ENCODE measurements at regions not wholly inside any gene's neighbourhood (a gene's known extent, or its start where the extent isn't known, plus 50 kb on each side); places are given as distances from the start of the nearest gene placed in this dataset.

GRCh38 chrX:107565015-107565414, 63.3 kb upstream of the PRPS1 start:
- Histone ChIP-seq H2AFZ (ENCODE audit: insufficient read depth, low read length, poor library complexity) (no peak overlapping the region), H2BK120ac (ENCODE audit: insufficient read depth, low read length, poor library complexity) (peak overlapping the region; percentile 85), H3K4me1 (ENCODE audit: control insufficient read depth in 1 of 2, insufficient read depth in 2 of 2, low read length in 2 of 2) (peaks cover 39% of the 10 kb centered on the region in 2 experiments), H2BK12ac (ENCODE audit: low read length) (peak overlapping the region; percentile 85), H3K4me2 (ENCODE audit: low read length) (no peak overlapping the region), H3K18ac (ENCODE audit: low read length) (peak overlapping the region; percentile 47), H4K8ac (ENCODE audit: low read depth, low read length) (no peak overlapping the region), H3K14ac (ENCODE audit: low read length) (peak overlapping the region; percentile 37), H3K79me1 (ENCODE audit: low read length) (peaks cover 22% of the 10 kb centered on the region), H3K27ac (ENCODE audit: low read depth, low read length) (no peak overlapping the region), H3K27me3 (ENCODE audit: insufficient read depth, low read length) (no peaks in the 10 kb centered on the region), H2BK5ac (ENCODE audit: low read depth, low read length, poor library complexity) (no peak overlapping the region), H4K91ac (ENCODE audit: low read depth, low read length) (peak overlapping the region; percentile 70), H3K79me2 (ENCODE audit: control insufficient read depth, insufficient read depth, low read length, poor library complexity) (no peaks in the 10 kb centered on the region), H2AK5ac (ENCODE audit: low read length) (no peak overlapping the region), H3K36me3 (ENCODE audit: control insufficient read depth in 1 of 2, insufficient read depth in 2 of 2, low read length in 2 of 2) (no peaks in the 10 kb centered on the region), H3K4ac (ENCODE audit: low read depth, low read length) (no peak overlapping the region), H3K23ac (ENCODE audit: low read length) (no peak overlapping the region), H3K9ac (ENCODE audit: low read length) (no peak overlapping the region), H3K4me3 (ENCODE audit: low read depth, low read length) (no peak overlapping the region), H4K12ac (ENCODE audit: low read depth, low read length) (no peak overlapping the region), H3K9me3 (ENCODE audit: insufficient read depth, low read depth, low read length) (no peaks in the 10 kb centered on the region)
- WGBS (ENCODE audit: extremely low coverage, insufficient coverage, insufficient read length), result no CpG with 5 or more reads among the region's 3 CpGs
- peak in 1 of 2 donors; percentile 4 for DNase-seq

- Histone ChIP-seq H3K27me3 (ENCODE audit: insufficient read depth, low read length) (no peaks in the 10 kb centered on the region), H3K14ac (ENCODE audit: low read length) (peak overlapping the region; percentile 51), H3K9me3 (ENCODE audit: insufficient read depth, low read depth, low read length) (no peaks in the 10 kb centered on the region), H2AFZ (ENCODE audit: insufficient read depth, low read length, poor library complexity) (peak overlapping the region; percentile 82), H3K4ac (ENCODE audit: low read depth, low read length) (no peak overlapping the region), H3K9ac (ENCODE audit: low read length) (no peak overlapping the region), H4K8ac (ENCODE audit: low read depth, low read length) (no peak overlapping the region), H2BK120ac (ENCODE audit: insufficient read depth, low read length, poor library complexity) (peak overlapping the region; percentile 68), H4K12ac (ENCODE audit: low read depth, low read length) (peak overlapping the region; percentile 6), H3K18ac (ENCODE audit: low read length) (peak overlapping the region; percentile 25), H2BK5ac (ENCODE audit: low read depth, low read length, poor library complexity) (peak overlapping the region; percentile 59), H4K91ac (ENCODE audit: low read depth, low read length) (peak overlapping the region; percentile 81), H3K79me1 (ENCODE audit: low read length) (peaks cover 23% of the 10 kb centered on the region), H3K4me1 (ENCODE audit: control insufficient read depth in 1 of 2, insufficient read depth in 2 of 2, low read length in 2 of 2) (peaks cover 35 to 43% of the 10 kb centered on the region in 2 experiments), H3K27ac (ENCODE audit: low read depth, low read length) (peak overlapping the region; percentile 46), H2AK5ac (ENCODE audit: low read length) (no peak overlapping the region), H3K23ac (ENCODE audit: low read length) (no peak overlapping the region), H3K4me3 (ENCODE audit: low read depth, low read length) (no peak overlapping the region), H3K79me2 (ENCODE audit: control insufficient read depth, insufficient read depth, low read length, poor library complexity) (no peaks in the 10 kb centered on the region), H2BK12ac (ENCODE audit: low read length) (peak overlapping the region; percentile 93), H3K4me2 (ENCODE audit: low read length) (no peak overlapping the region), H3K36me3 (ENCODE audit: control insufficient read depth in 1 of 2, insufficient read depth in 2 of 2, low read length in 2 of 2) (no peaks in the 10 kb centered on the region)
- no CpG with 5 or more reads among the region's 7 CpGs for WGBS (ENCODE audit: extremely low coverage, insufficient coverage, insufficient read length)
- no peak for DNase-seq
Measured at GRCh38 chrX:107565931-107566603, 62.2 kb upstream of the PRPS1 start.

GRCh38 chrX:107566604-107567262, 61.6 kb upstream of the PRPS1 start:
- Histone ChIP-seq H3K36me3 (ENCODE audit: control insufficient read depth in 1 of 2, insufficient read depth in 2 of 2, low read length in 2 of 2) (no peaks in the 10 kb centered on the region), H2BK120ac (ENCODE audit: insufficient read depth, low read length, poor library complexity) (no peak overlapping the region), H3K27me3 (ENCODE audit: insufficient read depth, low read length) (no peaks in the 10 kb centered on the region), H2AFZ (ENCODE audit: insufficient read depth, low read length, poor library complexity) (no peak overlapping the region), H3K9ac (ENCODE audit: low read length) (no peak overlapping the region), H4K91ac (ENCODE audit: low read depth, low read length) (no peak overlapping the region), H4K12ac (ENCODE audit: low read depth, low read length) (no peak overlapping the region), H3K18ac (ENCODE audit: low read length) (no peak overlapping the region), H3K4me1 (ENCODE audit: control insufficient read depth in 1 of 2, insufficient read depth in 2 of 2, low read length in 2 of 2) (peaks cover 32 to 42% of the 10 kb centered on the region in 2 experiments), H3K79me1 (ENCODE audit: low read length) (peaks cover 26% of the 10 kb centered on the region), H3K14ac (ENCODE audit: low read length) (no peak overlapping the region), H2BK5ac (ENCODE audit: low read depth, low read length, poor library complexity) (no peak overlapping the region), H3K4me3 (ENCODE audit: low read depth, low read length) (no peak overlapping the region), H3K23ac (ENCODE audit: low read length) (no peak overlapping the region), H3K9me3 (ENCODE audit: insufficient read depth, low read depth, low read length) (no peaks in the 10 kb centered on the region), H3K27ac (ENCODE audit: low read depth, low read length) (no peak overlapping the region), H3K79me2 (ENCODE audit: control insufficient read depth, insufficient read depth, low read length, poor library complexity) (no peaks in the 10 kb centered on the region), H4K8ac (ENCODE audit: low read depth, low read length) (no peak overlapping the region), H2AK5ac (ENCODE audit: low read length) (no peak overlapping the region), H3K4me2 (ENCODE audit: low read length) (no peak overlapping the region), H3K4ac (ENCODE audit: low read depth, low read length) (no peak overlapping the region), H2BK12ac (ENCODE audit: low read length) (peak overlapping the region; percentile 3)
- no CpG with 5 or more reads among the region's 2 CpGs for WGBS (ENCODE audit: extremely low coverage, insufficient coverage, insufficient read length)
- DNase-seq, result peak in 1 of 2 donors; percentile 55

GRCh38 chrX:107567370-107567769, 60.9 kb upstream of the PRPS1 start:
- peaks cover 23% of the 10 kb centered on the region for H3K79me1 ChIP-seq (ENCODE audit: low read length)
- no peak overlapping the region for H3K4me2 ChIP-seq (ENCODE audit: low read length)
- H3K27me3 ChIP-seq (ENCODE audit: insufficient read depth, low read length), result no peaks in the 10 kb centered on the region
- H3K23ac ChIP-seq (ENCODE audit: low read length), result no peak overlapping the region
- H2AK5ac ChIP-seq (ENCODE audit: low read length), result no peak overlapping the region
- no peaks in the 10 kb centered on the region for H3K9me3 ChIP-seq (ENCODE audit: insufficient read depth, low read depth, low read length)
- H2AFZ ChIP-seq (ENCODE audit: insufficient read depth, low read length, poor library complexity), result no peak overlapping the region
- WGBS (ENCODE audit: extremely low coverage, insufficient coverage, insufficient read length), result no CpG with 5 or more reads among the region's 2 CpGs
- no peak overlapping the region for H4K12ac ChIP-seq (ENCODE audit: low read depth, low read length)
- H3K4me3 ChIP-seq (ENCODE audit: low read depth, low read length), result no peak overlapping the region
- no peaks in the 10 kb centered on the region for H3K36me3 ChIP-seq (ENCODE audit: control insufficient read depth in 1 of 2, insufficient read depth in 2 of 2, low read length in 2 of 2)
- H2BK5ac ChIP-seq (ENCODE audit: low read depth, low read length, poor library complexity), result no peak overlapping the region
- no peak overlapping the region for H4K8ac ChIP-seq (ENCODE audit: low read depth, low read length)
- H3K14ac ChIP-seq (ENCODE audit: low read length), result no peak overlapping the region
- no peak overlapping the region for H3K18ac ChIP-seq (ENCODE audit: low read length)
- H3K4me1 ChIP-seq (ENCODE audit: control insufficient read depth in 1 of 2, insufficient read depth in 2 of 2, low read length in 2 of 2), result peaks cover 27 to 35% of the 10 kb centered on the region in 2 experiments
- no peak for DNase-seq
- H4K91ac ChIP-seq (ENCODE audit: low read depth, low read length), result no peak overlapping the region
- H3K4ac ChIP-seq (ENCODE audit: low read depth, low read length), result no peak overlapping the region
- no peak overlapping the region for H2BK120ac ChIP-seq (ENCODE audit: insufficient read depth, low read length, poor library complexity)
- no peak overlapping the region for H2BK12ac ChIP-seq (ENCODE audit: low read length)
- H3K9ac ChIP-seq (ENCODE audit: low read length), result no peak overlapping the region
- H3K27ac ChIP-seq (ENCODE audit: low read depth, low read length), result no peak overlapping the region
- no peaks in the 10 kb centered on the region for H3K79me2 ChIP-seq (ENCODE audit: control insufficient read depth, insufficient read depth, low read length, poor library complexity)
